Left colon (tissue), 2 donors: ENCODE measurements at regions not wholly inside any gene's neighbourhood (a gene's known extent, or its start where the extent isn't known, plus 50 kb on each side); places are given as distances from the start of the nearest gene placed in this dataset.

Source experiments
- ATAC-seq: fragments of 200-7000 bp; cut with Tn5 transposase; one replicate; pipeline ENCODE4 v1.9.1; 2020; ENCODE audit warnings: mild to moderate bottlenecking, moderate library complexity
- DNase-seq, 2 donors: peaks; one replicate each; pipeline ENCODE4 v3.0.0-alpha.2; 2020
- intact Hi-C, 2 donors: fragments of 100-400 bp; cut with DNase I in 1 of 2; cut with micrococcal nuclease in 1 of 2; formaldehyde crosslinking; loops; one replicate each; pipeline versions ENCODE4 v1.11.2 to v1.14.0; 2022; cut with DNase I, micrococcal nuclease
- donor health status: DM: no; HTN: no; CAD: no.
- donor health status: DM: yes; HTN: yes; CAD: no.

DNA sequence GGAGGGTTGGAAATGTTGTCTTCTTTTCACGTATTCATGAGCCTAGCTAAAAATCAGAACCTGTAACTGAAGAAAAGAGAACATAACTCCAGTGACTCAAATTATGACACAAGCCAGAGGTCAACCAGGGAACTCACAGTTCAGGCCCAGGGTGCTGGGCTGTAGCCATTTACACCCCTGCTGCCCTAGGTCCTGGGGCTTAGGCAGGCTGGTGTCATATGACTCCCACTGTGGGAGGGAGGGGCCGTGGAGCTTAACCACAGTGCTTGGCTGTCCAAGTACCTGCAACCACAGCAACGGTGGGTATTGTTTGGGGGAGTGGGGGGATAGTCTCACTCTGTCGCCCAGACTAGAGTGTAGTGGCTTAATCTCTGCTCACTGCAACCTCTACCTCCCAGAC is 71.1 kb upstream of the AMZ2 start:
- ATAC-seq = no peak
- intact Hi-C loops = no loop called here
- no peak for DNase-seq

DNA sequence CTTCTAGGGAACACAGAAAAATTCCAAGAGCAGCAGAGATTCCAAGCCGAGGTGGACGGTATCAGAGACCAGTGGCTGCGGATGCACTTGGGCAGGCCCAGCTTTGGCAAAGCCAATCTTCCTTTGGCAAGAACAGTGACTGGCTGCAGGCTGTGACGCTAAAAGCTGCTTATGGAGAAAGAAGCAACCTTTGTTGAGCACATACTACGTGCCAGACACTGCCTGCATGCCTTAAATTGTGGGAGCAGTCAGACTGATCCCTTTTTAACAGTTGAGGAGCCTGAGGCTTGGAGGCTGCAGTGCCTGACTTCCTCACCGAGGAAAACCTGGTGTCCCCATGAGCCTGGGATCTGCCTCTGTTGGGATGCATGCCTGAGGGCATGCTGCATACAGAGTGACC is 69.0 kb upstream of the AMZ2 start:
- DNase-seq (no peak), ATAC-seq (no peak)
- intact Hi-C loops = no loop called here

DNA sequence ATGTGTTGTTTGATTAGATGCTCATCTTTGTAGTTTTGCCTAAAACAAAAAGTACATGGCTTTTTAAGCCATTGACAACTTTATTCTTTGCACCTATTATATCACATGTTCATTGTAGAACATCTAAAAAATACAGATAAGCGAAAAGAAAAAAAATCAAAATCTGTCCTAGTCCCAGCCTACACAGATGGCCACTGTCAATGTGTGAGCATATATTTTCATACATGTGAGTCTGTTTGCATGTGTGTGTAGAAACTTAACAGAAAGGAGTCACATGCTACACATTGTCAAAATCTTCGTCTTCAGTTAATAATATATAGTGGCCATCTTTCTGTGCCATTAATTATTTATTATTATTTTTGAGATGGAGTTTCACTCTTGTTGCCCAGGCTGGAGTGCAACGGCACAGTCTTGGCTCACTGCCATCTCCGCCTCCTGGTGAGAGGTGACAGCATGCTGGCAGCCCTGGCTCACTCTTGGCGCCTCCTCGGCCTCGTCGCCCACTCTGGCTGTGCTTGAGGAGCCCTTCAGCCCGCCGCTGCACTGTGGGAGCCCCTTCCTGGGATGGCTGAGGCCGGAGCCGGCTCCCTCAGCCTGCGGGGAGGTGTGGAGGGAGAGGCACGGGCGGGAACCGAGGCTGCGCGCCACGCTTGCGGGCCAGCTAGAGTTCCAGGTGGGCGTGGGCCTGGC is 68.5 kb upstream of the AMZ2 start:
- ATAC-seq (no peak), DNase-seq (no peak)
- intact Hi-C loops = no loop called here

DNA sequence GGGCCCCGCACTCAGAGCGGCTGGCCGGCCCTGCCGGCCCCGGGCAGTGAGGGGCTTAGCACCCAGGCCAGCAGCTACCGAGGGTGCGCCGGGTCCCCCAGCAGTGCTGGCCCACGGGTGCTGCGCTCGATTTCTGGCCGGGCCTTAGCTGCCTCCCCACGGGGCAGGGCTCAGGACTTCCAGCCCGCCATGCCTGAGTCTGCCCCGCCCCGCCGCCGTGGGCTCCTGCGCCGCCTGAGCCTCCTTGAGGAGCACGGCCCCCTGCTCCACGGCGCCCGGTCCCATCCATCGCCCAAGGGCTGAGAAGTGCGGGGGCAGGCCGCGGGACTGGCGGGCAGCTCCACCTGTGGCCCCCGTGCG is 67.9 kb upstream of the AMZ2 start:
- intact Hi-C loops = no loop called here
- no peak for ATAC-seq
- DNase-seq = no peak

DNA sequence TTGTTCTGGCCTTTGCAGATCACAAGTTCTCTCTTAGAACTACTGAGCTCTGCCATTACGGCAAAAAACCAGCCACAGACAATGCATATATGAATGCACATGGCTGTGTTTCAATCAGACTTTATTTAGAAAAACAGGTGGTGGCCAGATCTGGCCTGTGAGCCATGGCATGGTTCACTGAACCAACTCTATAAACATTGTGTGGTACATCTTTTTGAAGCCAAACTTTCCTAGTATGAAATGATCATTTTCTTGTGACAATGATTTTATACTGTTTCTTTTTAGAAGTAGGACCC is 65.9 kb upstream of the AMZ2 start:
- intact Hi-C loops = no loop called here
- no peak for DNase-seq
- no peak for ATAC-seq

DNA sequence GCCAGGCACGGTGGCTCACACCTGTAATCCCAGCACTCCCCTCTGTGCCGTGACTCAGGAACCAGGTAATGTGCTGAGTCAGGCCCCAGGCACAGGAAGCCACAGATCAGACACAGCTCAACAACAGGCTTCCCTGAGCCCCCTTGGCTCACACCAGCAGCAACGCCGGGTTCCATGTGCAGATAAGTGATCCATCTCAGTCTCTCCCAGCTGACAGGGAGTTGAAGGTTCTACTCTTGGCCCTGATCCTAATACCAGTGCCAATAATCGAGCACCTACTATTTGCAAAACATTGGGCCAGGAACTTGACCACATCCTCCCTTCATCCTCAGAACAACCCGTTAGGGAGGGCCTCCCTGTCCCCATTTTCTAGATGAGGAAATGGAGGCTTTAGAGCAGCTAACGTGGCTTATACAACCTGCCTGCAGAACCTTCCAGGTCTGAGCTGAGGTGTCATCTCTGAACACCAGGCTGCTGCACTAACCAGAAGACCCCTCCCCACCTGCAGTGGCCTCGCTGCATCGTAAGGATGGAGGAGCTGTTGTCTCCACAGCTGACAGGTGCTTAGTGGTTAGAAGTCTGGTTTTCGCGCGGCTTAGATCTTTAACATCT is 64.8 kb upstream of the AMZ2 start:
- peak in 1 of 2 donors; percentile 25 for DNase-seq
- no peak for ATAC-seq
- intact Hi-C loops = no loop called here

DNA sequence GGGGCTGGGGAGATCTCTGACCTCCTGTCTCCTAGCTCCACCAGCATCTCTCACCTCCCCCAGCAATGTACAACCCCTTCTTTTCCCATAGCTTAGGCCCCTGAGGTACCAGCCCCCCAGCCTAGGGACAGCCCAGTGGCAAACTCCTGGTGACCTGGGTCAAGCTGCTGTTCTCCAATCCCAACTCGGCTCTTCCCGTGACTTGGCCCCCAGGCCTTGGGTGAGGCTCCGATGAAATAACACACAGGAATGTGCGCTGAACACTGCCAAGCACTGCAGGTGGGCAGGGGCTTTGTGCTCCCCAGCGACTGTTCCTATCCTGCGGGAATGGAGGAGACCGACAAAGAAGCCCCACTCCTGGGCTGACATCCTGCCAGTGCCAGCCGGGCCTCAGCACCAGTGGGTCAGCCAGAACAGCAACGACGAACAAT is 63.7 kb upstream of the AMZ2 start:
- no peak for DNase-seq
- ATAC-seq = no peak

DNA sequence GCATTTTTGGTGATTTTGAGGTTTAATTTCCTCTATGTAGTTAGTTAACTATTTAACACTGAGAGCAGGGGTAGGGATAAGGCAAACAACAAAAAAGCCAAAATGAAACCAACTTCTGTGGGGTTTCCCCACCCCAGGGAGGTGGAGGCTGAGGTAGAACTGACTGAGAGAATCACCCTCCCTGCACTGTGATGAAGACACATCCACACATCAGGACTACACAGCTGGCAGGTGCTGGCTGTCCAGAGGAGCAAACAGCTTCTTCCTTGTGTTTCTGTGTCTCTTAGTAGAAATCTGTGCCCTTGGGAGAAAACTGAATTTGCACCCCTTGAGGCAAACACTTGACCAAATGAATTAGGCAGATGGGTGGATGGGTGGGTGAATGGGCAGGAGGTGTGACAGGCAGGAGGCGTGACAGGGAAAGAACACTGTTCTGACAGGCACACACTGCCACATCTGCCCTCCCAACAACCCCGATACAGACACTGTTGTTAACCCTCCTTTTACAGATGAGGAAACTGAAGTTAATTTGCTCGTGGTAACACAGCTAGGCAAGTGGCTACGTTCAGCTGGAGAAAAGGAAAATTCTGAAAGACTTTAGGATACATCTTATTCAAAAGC is 62.9 kb upstream of the AMZ2 start:
- ATAC-seq = no peak
- intact Hi-C loops = no loop called here
- no peak for DNase-seq

More for the DNA sequence above, 63.7 kb upstream of the AMZ2 start:
- intact Hi-C loops = no loop called here

DNA sequence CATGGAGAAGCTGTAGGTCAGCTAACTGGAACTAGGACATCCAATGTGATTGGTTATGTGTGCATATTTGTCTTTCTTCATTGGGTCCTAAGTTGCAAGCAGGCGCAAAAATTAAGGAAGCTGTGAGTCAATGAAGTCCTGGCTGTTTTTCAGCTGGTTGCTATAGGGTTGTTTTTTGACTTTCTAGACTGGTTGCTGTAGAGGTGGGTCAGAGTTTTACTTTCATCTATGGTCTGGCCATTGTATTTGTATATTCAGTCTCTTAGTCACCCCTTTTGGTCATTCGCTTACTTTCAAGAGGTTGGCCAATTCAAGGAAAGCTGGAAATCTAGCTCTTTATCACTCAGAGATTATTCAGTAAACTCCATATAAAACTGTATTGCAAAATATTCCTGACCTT is 62.0 kb upstream of the AMZ2 start:
- no peak for DNase-seq
- no peak for ATAC-seq
- intact Hi-C loops = no loop called here

DNA sequence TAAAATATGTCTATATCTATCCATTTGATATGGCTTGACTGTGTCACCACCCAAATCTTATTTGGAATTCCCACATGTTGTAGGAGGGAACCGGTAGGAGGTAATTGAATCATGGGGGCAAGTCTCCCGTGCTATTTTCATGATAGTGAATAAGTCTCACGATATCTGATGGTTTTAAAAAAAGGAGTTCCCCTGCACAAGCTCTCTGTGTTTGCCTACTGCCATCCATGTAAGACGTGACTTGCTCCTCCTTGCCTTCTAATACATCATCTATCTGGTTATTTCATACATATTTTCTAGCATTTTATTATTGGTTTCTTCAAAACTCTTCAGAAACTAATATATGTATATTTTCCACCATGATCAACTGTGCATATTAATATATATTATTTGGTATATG is 57.3 kb upstream of the AMZ2 start:
- intact Hi-C loops = no loop called here
- DNase-seq (no peak), ATAC-seq (no peak)

DNA sequence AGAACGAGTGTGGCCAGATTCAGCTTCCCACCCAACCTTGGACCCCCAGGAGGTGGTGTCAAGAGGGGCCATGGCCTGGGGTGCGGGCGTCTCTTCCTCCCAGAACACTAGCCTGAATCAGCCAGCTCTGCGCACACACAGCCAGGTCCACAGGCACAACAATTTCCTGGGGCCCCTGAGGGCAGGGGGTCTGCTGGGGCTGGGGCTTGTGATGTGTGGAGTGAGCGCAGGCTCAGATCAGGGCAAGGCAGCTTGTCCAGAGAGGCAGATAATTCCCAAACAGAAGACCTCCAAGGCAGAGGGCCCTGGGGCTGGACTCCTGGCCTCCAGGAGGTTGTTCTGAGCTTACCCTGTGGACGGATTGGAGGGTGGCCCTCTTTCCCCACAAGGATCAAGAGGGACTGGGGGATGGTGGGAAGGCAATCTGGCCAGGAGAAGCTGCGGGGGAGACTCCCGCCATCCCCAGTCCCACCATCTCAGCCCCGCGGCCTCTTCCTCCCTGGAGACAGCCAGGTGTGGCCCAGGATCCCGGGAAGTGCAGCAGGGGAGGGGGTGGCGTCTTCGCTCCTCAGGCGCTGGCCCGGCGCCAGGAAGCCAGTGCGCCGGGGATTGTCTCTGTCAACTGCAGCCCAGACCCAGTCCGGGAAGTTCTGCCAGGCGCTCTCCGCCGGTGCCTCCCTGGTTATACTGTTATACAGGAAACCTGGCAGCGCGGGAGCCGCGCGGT is 52.0 kb upstream of the AMZ2 start:
- no peak for DNase-seq
- intact Hi-C loops = no loop called here

DNA sequence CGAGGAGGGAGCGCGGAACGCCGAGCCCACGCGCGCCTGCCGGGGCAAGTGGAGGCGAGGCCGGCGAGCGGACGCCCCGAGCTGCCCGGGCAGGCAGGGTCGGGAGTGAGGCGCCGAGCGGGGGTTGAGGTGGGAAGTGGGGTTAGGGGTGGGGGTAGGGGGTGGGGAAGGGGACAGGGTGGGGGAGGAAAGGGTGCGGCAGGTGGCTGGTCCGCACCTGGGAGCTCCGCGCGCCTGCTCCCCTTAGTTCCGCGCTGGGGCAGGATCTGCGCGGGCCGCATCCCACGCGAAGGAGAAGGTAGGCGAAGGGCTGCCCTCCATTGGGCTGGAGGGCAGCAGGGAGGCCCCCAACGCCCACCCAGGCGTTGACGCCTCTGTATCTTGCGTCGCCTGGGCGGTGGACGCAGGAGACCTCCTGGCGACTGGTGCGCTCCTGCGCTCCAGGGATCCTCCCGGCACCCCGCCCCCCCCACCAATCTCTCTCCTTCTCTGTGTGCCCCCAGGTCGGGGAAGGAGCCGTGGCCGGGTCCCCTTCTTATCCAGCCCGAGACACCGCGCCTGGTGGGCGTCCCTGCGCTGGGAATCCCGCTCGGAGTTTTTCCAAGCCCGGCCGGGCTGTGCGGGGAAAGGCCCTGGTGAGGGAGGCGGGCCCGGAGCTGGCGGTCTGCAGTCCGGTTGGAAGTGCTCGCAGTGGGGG is 51.3 kb upstream of the AMZ2 start:
- intact Hi-C loops = no loop called here
- ATAC-seq (no peak), DNase-seq (no peak)

More for the DNA sequence above, 52.0 kb upstream of the AMZ2 start:
- ATAC-seq = peak; percentile 7

DNA sequence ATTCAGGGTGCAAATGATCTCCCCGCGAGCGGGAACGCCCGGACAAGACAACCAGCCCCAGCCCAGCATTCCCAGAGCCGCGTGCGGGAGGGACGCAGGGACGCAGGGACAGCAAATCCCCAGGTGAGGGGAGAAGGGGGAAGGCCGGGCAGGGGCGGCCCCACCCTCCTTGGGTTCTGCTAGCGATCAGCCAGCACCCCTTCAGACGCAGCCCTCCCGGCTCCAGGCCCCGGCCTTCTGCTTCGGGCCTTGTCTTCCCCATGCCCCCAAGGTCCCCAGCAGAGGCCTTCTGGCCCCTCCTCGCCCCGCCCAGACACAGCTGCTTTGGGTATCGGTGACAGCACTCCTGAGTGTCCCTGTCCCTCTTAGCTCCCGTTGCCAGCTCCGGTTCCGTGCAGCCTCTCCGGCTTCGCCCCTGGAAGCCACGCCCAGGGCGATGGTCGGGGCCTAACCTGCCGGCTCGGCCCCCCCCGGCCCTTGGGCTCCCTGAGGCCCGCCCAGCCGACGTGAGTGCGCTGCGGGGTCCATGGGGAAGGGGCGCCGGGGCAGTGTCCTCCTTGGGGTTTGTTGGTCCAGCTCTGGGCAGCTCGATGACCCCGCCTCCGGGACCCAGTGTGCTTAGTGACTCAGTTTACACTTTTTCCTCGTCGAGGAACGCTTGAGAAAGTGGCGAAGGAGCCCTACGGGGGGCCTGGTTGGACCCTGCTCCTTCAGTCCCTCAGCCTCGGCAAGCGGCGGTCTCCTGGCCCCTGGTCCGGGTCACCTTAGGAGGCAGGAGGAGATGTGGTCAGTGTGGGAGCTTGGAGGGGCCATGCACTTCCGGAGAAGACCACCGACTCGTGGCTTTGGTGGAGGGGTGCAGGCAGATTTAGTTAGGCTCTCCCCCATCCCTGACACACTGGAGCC is 50.5 kb upstream of the AMZ2 start:
- intact Hi-C loops = no loop called here
- ATAC-seq = peak; percentile 36
- DNase-seq = no peak

DNA sequence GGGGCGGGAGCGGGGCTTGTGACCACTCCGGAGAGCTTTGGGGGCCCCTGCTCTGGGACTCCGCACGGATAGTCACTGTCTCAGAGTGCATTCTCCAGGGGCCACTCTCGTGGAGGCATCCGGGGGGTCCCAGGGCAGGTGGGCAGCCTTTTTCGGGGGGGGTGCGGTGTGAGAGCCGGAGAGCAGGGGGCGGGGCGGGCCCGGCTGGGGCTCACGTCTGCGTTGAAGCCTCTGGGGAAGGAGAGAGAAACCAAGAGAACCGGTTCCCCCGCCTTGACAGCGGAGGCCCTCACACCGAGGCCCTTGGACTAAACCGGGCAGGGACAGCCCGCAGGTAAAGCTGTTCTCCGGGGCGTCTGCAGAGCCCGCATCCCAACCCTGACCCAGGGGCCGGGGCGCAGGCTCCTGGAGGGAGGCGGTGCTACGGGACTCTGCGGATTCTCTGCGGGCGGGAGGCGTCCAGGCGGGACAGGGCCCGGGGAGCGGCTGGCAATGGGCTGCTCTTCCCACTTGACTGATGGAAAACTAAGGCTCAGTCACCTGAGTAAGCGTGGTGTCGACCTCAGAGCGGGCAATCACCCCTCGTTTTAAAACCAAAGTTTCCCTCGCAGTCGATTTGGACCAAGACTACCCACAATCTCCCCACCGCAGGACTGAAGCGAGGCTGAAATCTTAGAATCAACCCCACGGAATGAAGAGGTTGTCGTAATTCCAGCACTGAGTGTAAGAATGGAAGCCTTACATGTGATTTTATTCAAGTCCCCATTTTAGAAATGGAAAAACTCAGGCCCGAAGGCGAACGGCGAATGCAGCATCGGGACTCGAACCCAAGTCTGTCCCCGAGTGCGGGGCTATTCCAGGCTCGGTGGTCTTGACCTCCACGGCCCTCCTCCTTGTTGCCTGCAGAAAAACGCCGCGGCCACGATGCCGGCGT is 49.6 kb upstream of the AMZ2 start:
- ATAC-seq (peak; percentile 35), DNase-seq (no peak)
- intact Hi-C loops = no loop called here
